ENCODE measurements at regions not wholly inside any gene's neighbourhood (a gene's known extent, or its start where the extent isn't known, plus 50 kb on each side); places are given as distances from the start of the nearest gene placed in this dataset.

GRCh38 chr13:111597618-111598017, 277.2 kb downstream of the TEX29 start:
- H3K9me3 Mint-ChIP-seq, result no peaks in the 10 kb centered on the region
- H3K27ac Mint-ChIP-seq, result no peak overlapping the region
- DNase-seq, result no peak
- no peaks in the 10 kb centered on the region for H3K4me1 Mint-ChIP-seq
- no peaks in the 10 kb centered on the region for H3K36me3 Mint-ChIP-seq
- H3K4me3 Mint-ChIP-seq, result no peak overlapping the region
- peaks cover 2 to 4% (median 2%) of the 10 kb centered on the region in 3 donors for H3K27me3 Mint-ChIP-seq (ENCODE audit: low read depth in 3 of 3)

GRCh38 chr13:111598747-111599146, 278.3 kb downstream of the TEX29 start:
- Mint-ChIP-seq H3K9me3 (no peaks in the 10 kb centered on the region), H3K4me1 (no peaks in the 10 kb centered on the region), H3K27ac (peak overlapping the region in 1 of 6 donors; percentile 0), H3K27me3 (ENCODE audit: low read depth in 3 of 3) (peaks cover 2 to 4% (median 2%) of the 10 kb centered on the region in 3 donors), H3K4me3 (no peak overlapping the region), H3K36me3 (no peaks in the 10 kb centered on the region)
- DNase-seq, result no peak

GRCh38 chr13:111599791-111600190, 279.3 kb downstream of the TEX29 start:
- H3K4me3 Mint-ChIP-seq, result no peak overlapping the region

GRCh38 chr13:111602874-111603273, 282.4 kb downstream of the TEX29 start:
- Mint-ChIP-seq H3K27me3 (ENCODE audit: low read depth in 3 of 3) (peaks cover 0 to 2% (median 0%) of the 10 kb centered on the region in 3 donors), H3K4me3 (no peak overlapping the region), H3K36me3 (no peaks in the 10 kb centered on the region)

More at GRCh38 chr13:111599791-111600190, 279.3 kb downstream of the TEX29 start:
- H3K9me3 Mint-ChIP-seq, result no peaks in the 10 kb centered on the region
- no peak overlapping the region for H3K27ac Mint-ChIP-seq
- H3K36me3 Mint-ChIP-seq, result no peaks in the 10 kb centered on the region
- H3K27me3 Mint-ChIP-seq (ENCODE audit: low read depth in 3 of 3), result peaks cover 0 to 4% (median 1%) of the 10 kb centered on the region in 3 donors
- H3K4me1 Mint-ChIP-seq, result no peaks in the 10 kb centered on the region
- no peak for DNase-seq

GRCh38 chr13:111604097-111604496, 283.7 kb downstream of the TEX29 start:
- Mint-ChIP-seq H3K4me3 (no peak overlapping the region), H3K9me3 (no peaks in the 10 kb centered on the region), H3K4me1 (no peaks in the 10 kb centered on the region), H3K27ac (no peak overlapping the region), H3K27me3 (ENCODE audit: low read depth in 3 of 3) (no peaks in the 10 kb centered on the region), H3K36me3 (no peaks in the 10 kb centered on the region)
- no peak for DNase-seq

More at GRCh38 chr13:111602874-111603273, 282.4 kb downstream of the TEX29 start:
- Mint-ChIP-seq H3K9me3 (no peaks in the 10 kb centered on the region), H3K27ac (no peak overlapping the region), H3K4me1 (no peaks in the 10 kb centered on the region)
- DNase-seq, result no peak

- H3K4me1 Mint-ChIP-seq, result peaks cover 0 to 2% of the 10 kb centered on the region in 2 donors
- H3K36me3 Mint-ChIP-seq, result no peaks in the 10 kb centered on the region
- peaks cover 0 to 1% (median 0%) of the 10 kb centered on the region in 6 donors for H3K9me3 Mint-ChIP-seq
- no peak overlapping the region for H3K4me3 Mint-ChIP-seq
- H3K27me3 Mint-ChIP-seq (ENCODE audit: low read depth in 3 of 3), result peaks cover 0 to 3% (median 1%) of the 10 kb centered on the region in 3 donors
- no peak for DNase-seq
- no peak overlapping the region for H3K27ac Mint-ChIP-seq
These were observed 288.1 kb downstream of the TEX29 start for GRCh38 chr13:111608556-111608955.

- Mint-ChIP-seq H3K9me3 (peaks cover 0 to 1% (median 0%) of the 10 kb centered on the region in 6 donors), H3K36me3 (no peaks in the 10 kb centered on the region), H3K27me3 (ENCODE audit: low read depth in 3 of 3) (peaks cover 1 to 3% (median 3%) of the 10 kb centered on the region in 3 donors), H3K4me1 (peaks cover 0 to 2% of the 10 kb centered on the region in 2 donors), H3K27ac (no peak overlapping the region), H3K4me3 (no peak overlapping the region)
- no peak for DNase-seq
These were observed 289.2 kb downstream of the TEX29 start for GRCh38 chr13:111609631-111610030.

GRCh38 chr13:111610081-111610480, 289.6 kb downstream of the TEX29 start:
- Mint-ChIP-seq H3K4me3 (no peak overlapping the region), H3K9me3 (peaks cover 0 to 1% (median 0%) of the 10 kb centered on the region in 6 donors), H3K27ac (no peak overlapping the region), H3K4me1 (peaks cover 0 to 2% of the 10 kb centered on the region in 2 donors), H3K27me3 (ENCODE audit: low read depth in 3 of 3) (peaks cover 1 to 3% (median 3%) of the 10 kb centered on the region in 3 donors), H3K36me3 (no peaks in the 10 kb centered on the region)
- DNase-seq, result no peak

GRCh38 chr13:111610879-111611278, 290.4 kb downstream of the TEX29 start:
- H3K36me3 Mint-ChIP-seq, result no peaks in the 10 kb centered on the region
- peaks cover 1 to 3% (median 3%) of the 10 kb centered on the region in 3 donors for H3K27me3 Mint-ChIP-seq (ENCODE audit: low read depth in 3 of 3)
- H3K4me1 Mint-ChIP-seq, result peaks cover 0 to 2% of the 10 kb centered on the region in 2 donors
- H3K9me3 Mint-ChIP-seq, result peaks cover 0 to 1% (median 0%) of the 10 kb centered on the region in 6 donors
- H3K27ac Mint-ChIP-seq, result no peak overlapping the region
- H3K4me3 Mint-ChIP-seq, result no peak overlapping the region
- no peak for DNase-seq

GRCh38 chr13:111611651-111612050, 291.2 kb downstream of the TEX29 start:
- no peak overlapping the region for H3K27ac Mint-ChIP-seq
- no peaks in the 10 kb centered on the region for H3K36me3 Mint-ChIP-seq
- H3K4me3 Mint-ChIP-seq, result no peak overlapping the region
- peaks cover 1 to 3% (median 3%) of the 10 kb centered on the region in 3 donors for H3K27me3 Mint-ChIP-seq (ENCODE audit: low read depth in 3 of 3)
- no peak for DNase-seq
- peaks cover 0 to 2% of the 10 kb centered on the region in 2 donors for H3K4me1 Mint-ChIP-seq
- peaks cover 0 to 1% (median 0%) of the 10 kb centered on the region in 6 donors for H3K9me3 Mint-ChIP-seq

- H3K27ac Mint-ChIP-seq, result no peak overlapping the region
- H3K9me3 Mint-ChIP-seq, result peaks cover 0 to 1% (median 0%) of the 10 kb centered on the region in 6 donors
- peaks cover 0 to 2% of the 10 kb centered on the region in 2 donors for H3K4me1 Mint-ChIP-seq
- no peak overlapping the region for H3K4me3 Mint-ChIP-seq
- peaks cover 1 to 3% (median 3%) of the 10 kb centered on the region in 3 donors for H3K27me3 Mint-ChIP-seq (ENCODE audit: low read depth in 3 of 3)
- no peak for DNase-seq
- H3K36me3 Mint-ChIP-seq, result no peaks in the 10 kb centered on the region
These were observed 292.4 kb downstream of the TEX29 start for GRCh38 chr13:111612886-111613285.

GRCh38 chr13:111614009-111614408, 293.6 kb downstream of the TEX29 start:
- Mint-ChIP-seq H3K9me3 (peaks cover 0 to 1% (median 0%) of the 10 kb centered on the region in 6 donors), H3K36me3 (no peaks in the 10 kb centered on the region), H3K4me3 (no peak overlapping the region), H3K27me3 (ENCODE audit: low read depth in 3 of 3) (peaks cover 1 to 6% (median 3%) of the 10 kb centered on the region in 3 donors), H3K27ac (no peak overlapping the region), H3K4me1 (peaks cover 0 to 2% of the 10 kb centered on the region in 2 donors)
- DNase-seq, result no peak

GRCh38 chr13:111614613-111615012, 294.2 kb downstream of the TEX29 start:
- Mint-ChIP-seq H3K27me3 (ENCODE audit: low read depth in 3 of 3) (peaks cover 1 to 6% (median 3%) of the 10 kb centered on the region in 3 donors), H3K4me3 (no peak overlapping the region), H3K9me3 (peaks cover 0 to 1% (median 0%) of the 10 kb centered on the region in 6 donors), H3K27ac (no peak overlapping the region), H3K36me3 (no peaks in the 10 kb centered on the region), H3K4me1 (peaks cover 0 to 2% of the 10 kb centered on the region in 2 donors)
- DNase-seq, result no peak

- Mint-ChIP-seq H3K27ac (no peak overlapping the region), H3K9me3 (peaks cover 0 to 1% (median 0%) of the 10 kb centered on the region in 6 donors), H3K27me3 (ENCODE audit: low read depth in 3 of 3) (peaks cover 0 to 6% (median 0%) of the 10 kb centered on the region in 3 donors), H3K36me3 (no peaks in the 10 kb centered on the region), H3K4me1 (no peaks in the 10 kb centered on the region), H3K4me3 (no peak overlapping the region)
- DNase-seq, result no peak
These were observed 295.8 kb downstream of the TEX29 start for GRCh38 chr13:111616203-111616602.

- Mint-ChIP-seq H3K4me1 (no peaks in the 10 kb centered on the region), H3K27me3 (ENCODE audit: low read depth in 3 of 3) (peaks cover 0 to 3% (median 0%) of the 10 kb centered on the region in 3 donors), H3K9me3 (no peaks in the 10 kb centered on the region), H3K27ac (no peak overlapping the region), H3K36me3 (no peaks in the 10 kb centered on the region), H3K4me3 (no peak overlapping the region)
- no peak for DNase-seq
These were observed 299.7 kb downstream of the TEX29 start for GRCh38 chr13:111620166-111620565.

Data from immature natural killer cell (primary cell).